GM19324 (cell line): ENCODE measurements at regions not wholly inside any gene's neighbourhood (a gene's known extent, or its start where the extent isn't known, plus 50 kb on each side); places are given as distances from the start of the nearest gene placed in this dataset.
A peak's percentile ranks its signal among the peaks of the same experiment; 100 is the strongest.

Experiments used
- ATAC-seq: cut with Tn5 transposase; IDR thresholded peaks from one replicate; pipeline ENCODE4 v1.9.1; 2021; ENCODE audit warnings: mild to moderate bottlenecking, moderate library complexity; ENCODE audit not compliant: unreplicated experiment, low FRiP score

GRCh38 chr15:95887666-95888390 is 442.7 kb upstream of the NR2F2 start:
- ATAC-seq: no peak

GRCh38 chr15:95888762-95889161 is 441.7 kb upstream of the NR2F2 start:
- no peak for ATAC-seq

GRCh38 chr15:95894407-95894956 is 436.0 kb upstream of the NR2F2 start:
- ATAC-seq: no peak

- no peak for ATAC-seq
Measured at GRCh38 chr15:95895508-95895907, 435.0 kb upstream of the NR2F2 start.

GRCh38 chr15:95897651-95898050 is 432.8 kb upstream of the NR2F2 start:
- ATAC-seq: no peak

GRCh38 chr15:95898761-95899160 is 431.7 kb upstream of the NR2F2 start:
- ATAC-seq: no peak

- ATAC-seq: no peak
Measured at GRCh38 chr15:95901271-95901670, 429.2 kb upstream of the NR2F2 start.

GRCh38 chr15:95902606-95903005 is 427.9 kb upstream of the NR2F2 start:
- ATAC-seq: no peak

GRCh38 chr15:95903352-95903751 is 427.1 kb upstream of the NR2F2 start:
- ATAC-seq: no peak

GRCh38 chr15:95910643-95911212 is 419.8 kb upstream of the NR2F2 start:
- no peak for ATAC-seq

- ATAC-seq: no peak
Measured at GRCh38 chr15:95911570-95912279, 418.8 kb upstream of the NR2F2 start.

- ATAC-seq: no peak
Measured at GRCh38 chr15:95912280-95912625, 418.2 kb upstream of the NR2F2 start.

GRCh38 chr15:95912728-95913127 is 417.8 kb upstream of the NR2F2 start:
- ATAC-seq: no peak

- ATAC-seq: no peak
Measured at GRCh38 chr15:95916568-95916967, 413.9 kb upstream of the NR2F2 start.

- no peak for ATAC-seq
Measured at GRCh38 chr15:95918525-95918924, 412.0 kb upstream of the NR2F2 start.

- ATAC-seq: no peak
Measured at GRCh38 chr15:95919460-95919859, 411.0 kb upstream of the NR2F2 start.

- no peak for ATAC-seq
Measured at GRCh38 chr15:95921404-95921803, 409.1 kb upstream of the NR2F2 start.

GRCh38 chr15:95922431-95922830 is 408.1 kb upstream of the NR2F2 start:
- no peak for ATAC-seq

- no peak for ATAC-seq
Measured at GRCh38 chr15:95923792-95924191, 406.7 kb upstream of the NR2F2 start.

GRCh38 chr15:95928822-95929221 is 401.7 kb upstream of the NR2F2 start:
- ATAC-seq: no peak

- ATAC-seq: peak; percentile 87
Measured at GRCh38 chr15:95929232-95929846, 401.2 kb upstream of the NR2F2 start.
